Activated naive CD4-positive, alpha-beta T cell treated with anti-CD3 and anti-CD28 coated beads for 36 hours (primary cell): ENCODE measurements at regions not wholly inside any gene's neighbourhood (a gene's known extent, or its start where the extent isn't known, plus 50 kb on each side); places are given as distances from the start of the nearest gene placed in this dataset.

Experiments used
- CTCF ChIA-PET: fragments of 350-600 bp; sonication (Branson Sonifier 250); formaldehyde crosslinking; loops from one replicate; lab custom pipeline; 2021; ENCODE audit warnings: antibody characterized with exemption; lab: Charles Lee
- DNase-seq: peaks from one replicate; pipeline ENCODE4 v3.0.0-alpha.2; 2020
- H3K27ac Mint-ChIP-seq: one replicate; pipeline ENCODE4 v1.8.0; 2021; ENCODE audit warnings: mild to moderate bottlenecking, mixed read lengths
- H3K27me3 Mint-ChIP-seq: one replicate; pipeline ENCODE4 v1.8.0; 2021; ENCODE audit warnings: low read depth, mixed read lengths
- H3K36me3 Mint-ChIP-seq: one replicate; pipeline ENCODE4 v1.8.0; 2021; ENCODE audit warnings: low read depth, mixed read lengths
- H3K4me1 Mint-ChIP-seq: one replicate; pipeline ENCODE4 v1.8.0; 2021; ENCODE audit warnings: low read depth, mixed read lengths
- H3K4me3 Mint-ChIP-seq: one replicate; pipeline ENCODE4 v1.8.0; 2021; ENCODE audit warnings: mild to moderate bottlenecking, moderate library complexity, mixed read lengths
- H3K9me3 Mint-ChIP-seq: one replicate; pipeline ENCODE4 v1.8.0; 2021; ENCODE audit warnings: mixed read lengths
- intact Hi-C: fragments of 100-400 bp; cut with micrococcal nuclease; formaldehyde crosslinking; loops from one replicate; pipeline ENCODE4 v1.15.1; 2023

GRCh38 chr21:21673959-21674358 lies 675.8 kb downstream of the NCAM2 start:
- intact Hi-C loops = no loop called here
- H3K27me3 Mint-ChIP-seq = no peaks in the 10 kb centered on the region
- H3K4me3 Mint-ChIP-seq = no peak overlapping the region
- H3K27ac Mint-ChIP-seq = no peak overlapping the region
- H3K4me1 Mint-ChIP-seq = no peaks in the 10 kb centered on the region
- CTCF ChIA-PET = interaction anchor here (0.6 kb wide), 1 partner anchor 239 kb away, joined by 3 read pairs; no protein-coding TSS in a partner anchor
- peaks cover 15% of the 10 kb centered on the region for H3K9me3 Mint-ChIP-seq
- no peak for DNase-seq
- no peaks in the 10 kb centered on the region for H3K36me3 Mint-ChIP-seq

GRCh38 chr21:21675601-21676000 lies 677.4 kb downstream of the NCAM2 start:
- Mint-ChIP-seq H3K27me3 (no peaks in the 10 kb centered on the region), H3K36me3 (no peaks in the 10 kb centered on the region), H3K27ac (no peak overlapping the region), H3K4me1 (no peaks in the 10 kb centered on the region), H3K9me3 (peaks cover 19% of the 10 kb centered on the region), H3K4me3 (no peak overlapping the region)
- no peak for DNase-seq
- intact Hi-C loops = no loop called here
- CTCF ChIA-PET = no interaction called here

GRCh38 chr21:21682172-21682571 lies 684.0 kb downstream of the NCAM2 start:
- Mint-ChIP-seq H3K36me3 (no peaks in the 10 kb centered on the region), H3K4me1 (no peaks in the 10 kb centered on the region), H3K27me3 (no peaks in the 10 kb centered on the region), H3K4me3 (no peak overlapping the region), H3K9me3 (peaks cover 10% of the 10 kb centered on the region), H3K27ac (no peak overlapping the region)
- no peak for DNase-seq
- intact Hi-C loops = no loop called here
- CTCF ChIA-PET = no interaction called here

- H3K9me3 Mint-ChIP-seq = peaks cover 3% of the 10 kb centered on the region
Measured at GRCh38 chr21:21688889-21689288, 690.7 kb downstream of the NCAM2 start.

GRCh38 chr21:21690068-21690665 lies 692.0 kb downstream of the NCAM2 start:
- Mint-ChIP-seq H3K4me3 (no peak overlapping the region), H3K9me3 (peaks cover 3% of the 10 kb centered on the region), H3K4me1 (no peaks in the 10 kb centered on the region), H3K27me3 (no peaks in the 10 kb centered on the region), H3K27ac (no peak overlapping the region), H3K36me3 (no peaks in the 10 kb centered on the region)
- intact Hi-C loops = no loop called here
- DNase-seq = no peak
- CTCF ChIA-PET = no interaction called here

More at GRCh38 chr21:21688889-21689288, 690.7 kb downstream of the NCAM2 start:
- intact Hi-C loops = no loop called here
- Mint-ChIP-seq H3K4me1 (no peaks in the 10 kb centered on the region), H3K36me3 (no peaks in the 10 kb centered on the region), H3K27ac (no peak overlapping the region), H3K4me3 (no peak overlapping the region), H3K27me3 (no peaks in the 10 kb centered on the region)
- CTCF ChIA-PET = no interaction called here
- DNase-seq = no peak

- peaks cover 2% of the 10 kb centered on the region for H3K9me3 Mint-ChIP-seq
- no peaks in the 10 kb centered on the region for H3K36me3 Mint-ChIP-seq
- H3K27ac Mint-ChIP-seq = no peak overlapping the region
- H3K27me3 Mint-ChIP-seq = no peaks in the 10 kb centered on the region
- CTCF ChIA-PET = no interaction called here
- intact Hi-C loops = no loop called here
- DNase-seq = no peak
- no peak overlapping the region for H3K4me3 Mint-ChIP-seq
- no peaks in the 10 kb centered on the region for H3K4me1 Mint-ChIP-seq
Measured at GRCh38 chr21:21712748-21713520, 714.7 kb downstream of the NCAM2 start.

- H3K9me3 Mint-ChIP-seq = no peaks in the 10 kb centered on the region
- no peak overlapping the region for H3K4me3 Mint-ChIP-seq
- H3K27ac Mint-ChIP-seq = no peak overlapping the region
- intact Hi-C loops = no loop called here
- CTCF ChIA-PET = no interaction called here
- no peaks in the 10 kb centered on the region for H3K4me1 Mint-ChIP-seq
- no peaks in the 10 kb centered on the region for H3K36me3 Mint-ChIP-seq
- H3K27me3 Mint-ChIP-seq = no peaks in the 10 kb centered on the region
- DNase-seq = no peak
Measured at GRCh38 chr21:21713651-21714180, 715.5 kb downstream of the NCAM2 start.

GRCh38 chr21:21714426-21714825 lies 716.2 kb downstream of the NCAM2 start:
- Mint-ChIP-seq H3K36me3 (no peaks in the 10 kb centered on the region), H3K27ac (no peak overlapping the region), H3K27me3 (no peaks in the 10 kb centered on the region), H3K4me3 (no peak overlapping the region), H3K4me1 (no peaks in the 10 kb centered on the region), H3K9me3 (no peaks in the 10 kb centered on the region)
- CTCF ChIA-PET = no interaction called here
- intact Hi-C loops = no loop called here
- DNase-seq = no peak

GRCh38 chr21:21715266-21715969 lies 717.2 kb downstream of the NCAM2 start:
- DNase-seq = no peak
- intact Hi-C loops = no loop called here
- H3K4me1 Mint-ChIP-seq = no peaks in the 10 kb centered on the region
- H3K36me3 Mint-ChIP-seq = no peaks in the 10 kb centered on the region
- no peaks in the 10 kb centered on the region for H3K9me3 Mint-ChIP-seq
- no peak overlapping the region for H3K4me3 Mint-ChIP-seq
- H3K27ac Mint-ChIP-seq = no peak overlapping the region
- no peaks in the 10 kb centered on the region for H3K27me3 Mint-ChIP-seq
- CTCF ChIA-PET = no interaction called here

- CTCF ChIA-PET = no interaction called here
- Mint-ChIP-seq H3K27ac (no peak overlapping the region), H3K4me1 (no peaks in the 10 kb centered on the region), H3K4me3 (no peak overlapping the region), H3K27me3 (no peaks in the 10 kb centered on the region), H3K9me3 (peaks cover 4% of the 10 kb centered on the region), H3K36me3 (no peaks in the 10 kb centered on the region)
- DNase-seq = no peak
- intact Hi-C loops = no loop called here
Measured at GRCh38 chr21:21722731-21723130, 724.5 kb downstream of the NCAM2 start.

- intact Hi-C loops = no loop called here
- no peaks in the 10 kb centered on the region for H3K27me3 Mint-ChIP-seq
- no peaks in the 10 kb centered on the region for H3K4me1 Mint-ChIP-seq
- CTCF ChIA-PET = no interaction called here
- H3K36me3 Mint-ChIP-seq = no peaks in the 10 kb centered on the region
- H3K9me3 Mint-ChIP-seq = peaks cover 6% of the 10 kb centered on the region
- no peak overlapping the region for H3K4me3 Mint-ChIP-seq
- H3K27ac Mint-ChIP-seq = no peak overlapping the region
- DNase-seq = no peak
Measured at GRCh38 chr21:21730512-21730911, 732.3 kb downstream of the NCAM2 start.

- intact Hi-C loops = no loop called here
- no peak overlapping the region for H3K4me3 Mint-ChIP-seq
- no peaks in the 10 kb centered on the region for H3K4me1 Mint-ChIP-seq
- H3K9me3 Mint-ChIP-seq = peaks cover 6% of the 10 kb centered on the region
- DNase-seq = no peak
- no peaks in the 10 kb centered on the region for H3K27me3 Mint-ChIP-seq
- no peaks in the 10 kb centered on the region for H3K36me3 Mint-ChIP-seq
- no peak overlapping the region for H3K27ac Mint-ChIP-seq
- CTCF ChIA-PET = no interaction called here
Measured at GRCh38 chr21:21731626-21732025, 733.4 kb downstream of the NCAM2 start.
